ENCODE measurements at regions not wholly inside any gene's neighbourhood (a gene's known extent, or its start where the extent isn't known, plus 50 kb on each side); places are given as distances from the start of the nearest gene placed in this dataset.

DNA sequence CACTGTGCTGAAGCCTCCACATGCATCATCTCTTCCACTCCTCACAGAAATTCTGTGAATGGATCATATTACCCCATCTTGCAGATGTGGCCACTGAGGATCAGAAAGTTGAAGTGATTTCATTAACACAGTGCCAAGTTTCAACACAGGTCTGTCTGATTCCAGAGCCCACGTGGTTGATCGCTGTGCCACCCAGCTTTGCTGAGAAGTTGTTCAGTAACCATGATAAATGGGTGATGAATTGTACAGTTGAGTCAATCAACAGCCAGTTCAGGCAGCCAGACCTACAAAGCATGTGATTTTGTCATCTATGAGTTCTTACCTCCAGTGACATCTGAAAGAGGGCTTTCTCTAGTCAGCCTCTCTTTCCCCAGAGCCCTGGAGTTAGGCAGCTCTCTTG, 61.8 kb upstream of the GRHL3 start:
- Histone ChIP-seq H3K9ac (ENCODE audit: insufficient read length, low read depth) (no peak overlapping the region), H3K36me3 (ENCODE audit: insufficient read depth, insufficient read length, low read length) (no peaks in the 10 kb centered on the region), H3K9me3 (ENCODE audit: insufficient read depth, low read length) (0 out of 2 replicates have a peak, but pooled peaks cover under 1% of the 10 kb centered on the region), H3K4me3 (ENCODE audit: insufficient read length, low read depth) (no peak overlapping the region), H3K27me3 (ENCODE audit: insufficient read depth, insufficient read length) (no peaks in the 10 kb centered on the region), H3K4me1 (ENCODE audit: insufficient read depth, insufficient read length) (no peaks in the 10 kb centered on the region)
- TF ChIP-seq YY1 (IDR thresholded peaks at IDR 0.05; ENCODE audit: insufficient read depth, insufficient read length) (no peak), ZNF274 (IDR thresholded peaks at IDR 0.05; ENCODE audit: low read depth, low read length) (no peak), SUZ12 (IDR thresholded peaks at IDR 0.05; ENCODE audit: extremely low read depth, insufficient read depth, insufficient read length) (no peak)
- no peak for DNase-seq (ENCODE audit: low read depth, low spot score)

DNA sequence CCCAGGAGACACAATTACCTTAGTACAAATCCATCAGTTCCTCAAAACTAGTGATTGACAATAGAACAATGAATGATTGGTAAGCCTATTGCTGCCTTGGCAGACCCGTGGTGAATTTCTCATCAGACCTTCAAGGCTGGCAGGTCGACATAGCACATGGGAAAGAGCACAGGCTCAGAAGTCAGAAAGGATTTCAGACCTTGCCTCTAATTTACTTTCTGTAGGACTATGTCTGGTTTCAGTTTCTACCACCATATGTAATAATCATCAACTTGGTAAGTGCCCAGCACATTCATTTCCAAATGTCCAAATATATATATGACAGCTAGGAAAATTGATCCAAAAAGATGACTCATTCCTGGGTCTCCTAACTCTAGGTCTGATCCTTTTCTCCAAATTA, 62.5 kb upstream of the GRHL3 start:
- no peaks in the 10 kb centered on the region for H3K36me3 ChIP-seq (ENCODE audit: insufficient read depth, insufficient read length, low read length)
- no peaks in the 10 kb centered on the region for H3K9me3 ChIP-seq (ENCODE audit: insufficient read depth, low read length)
- H3K4me1 ChIP-seq (ENCODE audit: insufficient read depth, insufficient read length): no peaks in the 10 kb centered on the region
- no peak overlapping the region for H3K4me3 ChIP-seq (ENCODE audit: insufficient read length, low read depth)
- no peak for TF ChIP-seq YY1 (IDR thresholded peaks at IDR 0.05; ENCODE audit: insufficient read depth, insufficient read length)
- no peak for TF ChIP-seq SUZ12 (IDR thresholded peaks at IDR 0.05; ENCODE audit: extremely low read depth, insufficient read depth, insufficient read length)
- no peak for TF ChIP-seq ZNF274 (IDR thresholded peaks at IDR 0.05; ENCODE audit: low read depth, low read length)
- no peaks in the 10 kb centered on the region for H3K27me3 ChIP-seq (ENCODE audit: insufficient read depth, insufficient read length)
- no peak overlapping the region for H3K9ac ChIP-seq (ENCODE audit: insufficient read length, low read depth)
- DNase-seq (ENCODE audit: low read depth, low spot score): no peak

DNA sequence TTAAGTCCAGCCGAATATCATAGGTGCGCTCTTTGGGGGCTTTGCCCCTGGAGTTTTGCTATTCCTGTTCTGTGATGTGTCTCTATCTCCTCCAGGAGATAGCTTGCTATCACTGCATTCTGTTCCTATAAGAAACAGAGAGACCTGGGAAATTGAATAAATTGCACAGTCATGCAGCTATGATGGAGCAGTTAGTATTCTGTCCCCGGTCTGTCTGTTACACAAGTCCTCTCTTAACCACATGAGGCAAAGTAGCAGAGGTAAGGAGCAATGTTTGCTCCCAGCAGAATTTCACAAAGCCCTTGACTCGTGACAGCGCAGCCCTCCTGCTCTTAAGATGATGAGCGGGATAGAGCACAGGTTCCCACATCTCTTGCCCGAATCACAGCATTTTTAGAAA, 63.9 kb upstream of the GRHL3 start:
- Histone ChIP-seq H3K4me1 (ENCODE audit: insufficient read depth, insufficient read length) (no peaks in the 10 kb centered on the region), H3K9ac (ENCODE audit: insufficient read length, low read depth) (no peak overlapping the region), H3K4me3 (ENCODE audit: insufficient read length, low read depth) (no peak overlapping the region), H3K36me3 (ENCODE audit: insufficient read depth, insufficient read length, low read length) (no peaks in the 10 kb centered on the region), H3K27me3 (ENCODE audit: insufficient read depth, insufficient read length) (no peaks in the 10 kb centered on the region), H3K9me3 (ENCODE audit: insufficient read depth, low read length) (no peaks in the 10 kb centered on the region)
- TF ChIP-seq SUZ12 (IDR thresholded peaks at IDR 0.05; ENCODE audit: extremely low read depth, insufficient read depth, insufficient read length) (no peak), YY1 (IDR thresholded peaks at IDR 0.05; ENCODE audit: insufficient read depth, insufficient read length) (no peak), ZNF274 (IDR thresholded peaks at IDR 0.05; ENCODE audit: low read depth, low read length) (no peak)
- DNase-seq (ENCODE audit: low read depth, low spot score): no peak

DNA sequence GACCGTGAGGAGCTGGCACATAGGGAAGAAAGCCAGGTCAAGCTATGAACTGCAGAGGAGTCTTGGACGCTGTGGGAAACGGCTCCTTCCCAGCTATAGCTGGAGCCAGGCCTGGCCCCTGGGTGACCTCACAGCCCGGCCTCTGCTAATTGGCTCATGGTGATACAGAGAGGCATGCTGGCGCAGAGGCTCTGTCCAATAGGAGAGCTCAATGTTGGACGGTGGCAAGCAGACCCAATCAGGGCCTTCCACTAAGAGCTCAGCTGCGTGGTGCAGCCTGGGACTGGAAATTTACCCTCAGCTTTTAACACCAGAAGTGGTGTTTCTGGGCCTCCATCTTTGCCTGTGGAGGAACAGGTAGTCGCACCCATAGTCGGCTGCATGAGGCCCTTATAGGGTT, 64.4 kb upstream of the GRHL3 start:
- TF ChIP-seq YY1 (IDR thresholded peaks at IDR 0.05; ENCODE audit: insufficient read depth, insufficient read length) (no peak), SUZ12 (IDR thresholded peaks at IDR 0.05; ENCODE audit: extremely low read depth, insufficient read depth, insufficient read length) (no peak), ZNF274 (IDR thresholded peaks at IDR 0.05; ENCODE audit: low read depth, low read length) (no peak)
- DNase-seq (ENCODE audit: low read depth, low spot score): no peak
- H3K9ac ChIP-seq (ENCODE audit: insufficient read length, low read depth): no peak overlapping the region
- no peaks in the 10 kb centered on the region for H3K27me3 ChIP-seq (ENCODE audit: insufficient read depth, insufficient read length)
- no peaks in the 10 kb centered on the region for H3K9me3 ChIP-seq (ENCODE audit: insufficient read depth, low read length)
- no peak overlapping the region for H3K4me3 ChIP-seq (ENCODE audit: insufficient read length, low read depth)
- no peaks in the 10 kb centered on the region for H3K36me3 ChIP-seq (ENCODE audit: insufficient read depth, insufficient read length, low read length)
- H3K4me1 ChIP-seq (ENCODE audit: insufficient read depth, insufficient read length): no peaks in the 10 kb centered on the region

DNA sequence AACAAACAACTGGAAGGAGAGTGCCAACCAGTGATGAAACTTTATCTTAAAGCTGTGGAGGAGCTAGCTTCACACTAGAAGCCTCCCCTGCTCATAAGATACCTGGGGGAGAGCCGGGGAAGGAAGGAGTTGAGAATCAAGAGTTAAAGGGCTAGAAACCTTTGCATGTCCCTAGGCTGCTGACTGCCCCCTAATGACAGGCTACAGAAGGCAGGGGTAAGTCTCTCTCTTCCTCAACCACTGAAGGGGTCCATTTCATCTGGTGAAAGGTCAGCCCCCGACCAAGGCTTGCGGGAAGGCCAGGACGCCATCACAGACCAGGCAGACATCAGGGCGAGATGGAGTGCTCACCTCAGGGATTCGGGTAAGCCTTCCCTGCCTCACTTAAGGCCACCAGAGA, 65.6 kb upstream of the GRHL3 start:
- no peak for TF ChIP-seq YY1 (IDR thresholded peaks at IDR 0.05; ENCODE audit: insufficient read depth, insufficient read length)
- TF ChIP-seq ZNF274 (IDR thresholded peaks at IDR 0.05; ENCODE audit: low read depth, low read length): no peak
- no peak for TF ChIP-seq SUZ12 (IDR thresholded peaks at IDR 0.05; ENCODE audit: extremely low read depth, insufficient read depth, insufficient read length)
- no peaks in the 10 kb centered on the region for H3K4me1 ChIP-seq (ENCODE audit: insufficient read depth, insufficient read length)
- H3K4me3 ChIP-seq (ENCODE audit: insufficient read length, low read depth): no peak overlapping the region
- no peaks in the 10 kb centered on the region for H3K27me3 ChIP-seq (ENCODE audit: insufficient read depth, insufficient read length)
- DNase-seq (ENCODE audit: low read depth, low spot score): no peak
- no peaks in the 10 kb centered on the region for H3K9me3 ChIP-seq (ENCODE audit: insufficient read depth, low read length)
- no peaks in the 10 kb centered on the region for H3K36me3 ChIP-seq (ENCODE audit: insufficient read depth, insufficient read length, low read length)
- no peak overlapping the region for H3K9ac ChIP-seq (ENCODE audit: insufficient read length, low read depth)

DNA sequence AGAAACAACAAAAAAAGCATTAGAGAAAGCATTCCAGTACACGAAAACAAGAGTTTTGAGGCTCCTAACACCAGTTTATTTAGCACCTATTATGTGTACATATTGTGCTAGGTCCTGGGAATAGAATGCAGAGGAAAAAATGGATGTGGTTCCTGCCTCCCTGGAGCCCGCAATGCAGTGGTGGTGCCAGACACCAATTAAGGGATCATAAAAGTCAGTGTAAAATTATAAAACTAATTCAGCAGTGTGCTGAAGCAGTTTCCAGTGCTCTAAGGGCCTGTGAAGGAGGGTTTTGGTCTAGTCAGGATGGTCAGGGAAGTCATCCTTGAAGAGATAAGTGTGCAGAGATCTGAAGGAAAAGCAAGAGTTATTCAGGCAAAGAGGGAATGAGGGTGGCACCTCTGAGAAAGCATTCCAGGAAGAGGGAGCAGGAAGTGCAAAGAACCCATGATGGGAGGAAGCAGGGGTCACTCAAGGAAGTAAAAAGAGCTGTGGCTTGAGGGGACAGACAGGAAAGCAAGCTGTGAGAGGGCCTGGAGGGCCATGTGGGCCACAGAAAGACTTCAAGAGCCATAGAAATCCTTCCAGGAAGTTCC, 65.2 kb upstream of the IFNLR1 start:
- Histone ChIP-seq H3K4me3 (ENCODE audit: insufficient read length, low read depth) (no peak overlapping the region), H3K9ac (ENCODE audit: insufficient read length, low read depth) (no peak overlapping the region), H3K4me1 (ENCODE audit: insufficient read depth, insufficient read length) (no peaks in the 10 kb centered on the region), H3K9me3 (ENCODE audit: insufficient read depth, low read length) (no peaks in the 10 kb centered on the region), H3K27me3 (ENCODE audit: insufficient read depth, insufficient read length) (no peaks in the 10 kb centered on the region), H3K36me3 (ENCODE audit: insufficient read depth, insufficient read length, low read length) (no peaks in the 10 kb centered on the region)
- no peak for DNase-seq (ENCODE audit: low read depth, low spot score)
- TF ChIP-seq SUZ12 (IDR thresholded peaks at IDR 0.05; ENCODE audit: extremely low read depth, insufficient read depth, insufficient read length): no peak
- no peak for TF ChIP-seq ZNF274 (IDR thresholded peaks at IDR 0.05; ENCODE audit: low read depth, low read length)
- no peak for TF ChIP-seq YY1 (IDR thresholded peaks at IDR 0.05; ENCODE audit: insufficient read depth, insufficient read length)

DNA sequence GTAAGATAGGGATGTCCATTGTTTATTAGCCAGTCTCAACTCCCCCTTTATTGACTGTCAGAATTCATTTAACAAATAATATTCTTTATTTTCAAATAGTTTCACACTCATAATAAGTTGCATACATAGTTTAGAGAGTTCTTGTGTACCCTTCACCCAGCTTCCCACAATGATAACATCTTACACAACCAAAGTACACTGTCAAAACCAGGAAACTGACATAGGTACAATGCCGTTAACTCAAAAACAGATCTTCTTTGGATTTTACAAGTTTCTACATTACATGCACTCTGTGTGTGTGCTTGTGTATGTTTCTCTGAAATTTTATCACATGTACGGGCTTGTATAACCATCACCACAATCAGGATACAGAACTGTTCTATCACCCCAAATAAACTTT, 64.4 kb upstream of the IFNLR1 start:
- TF ChIP-seq YY1 (IDR thresholded peaks at IDR 0.05; ENCODE audit: insufficient read depth, insufficient read length): no peak
- no peak for TF ChIP-seq ZNF274 (IDR thresholded peaks at IDR 0.05; ENCODE audit: low read depth, low read length)
- no peak for TF ChIP-seq SUZ12 (IDR thresholded peaks at IDR 0.05; ENCODE audit: extremely low read depth, insufficient read depth, insufficient read length)
- Histone ChIP-seq H3K9ac (ENCODE audit: insufficient read length, low read depth) (no peak overlapping the region), H3K27me3 (ENCODE audit: insufficient read depth, insufficient read length) (no peaks in the 10 kb centered on the region), H3K9me3 (ENCODE audit: insufficient read depth, low read length) (no peaks in the 10 kb centered on the region), H3K36me3 (ENCODE audit: insufficient read depth, insufficient read length, low read length) (no peaks in the 10 kb centered on the region), H3K4me3 (ENCODE audit: insufficient read length, low read depth) (no peak overlapping the region), H3K4me1 (ENCODE audit: insufficient read depth, insufficient read length) (no peaks in the 10 kb centered on the region)
- no peak for DNase-seq (ENCODE audit: low read depth, low spot score)

Measured in NT2/D1 (cell line).